ENCODE measurements at regions not wholly inside any gene's neighbourhood (a gene's known extent, or its start where the extent isn't known, plus 50 kb on each side); places are given as distances from the start of the nearest gene placed in this dataset.

DNA sequence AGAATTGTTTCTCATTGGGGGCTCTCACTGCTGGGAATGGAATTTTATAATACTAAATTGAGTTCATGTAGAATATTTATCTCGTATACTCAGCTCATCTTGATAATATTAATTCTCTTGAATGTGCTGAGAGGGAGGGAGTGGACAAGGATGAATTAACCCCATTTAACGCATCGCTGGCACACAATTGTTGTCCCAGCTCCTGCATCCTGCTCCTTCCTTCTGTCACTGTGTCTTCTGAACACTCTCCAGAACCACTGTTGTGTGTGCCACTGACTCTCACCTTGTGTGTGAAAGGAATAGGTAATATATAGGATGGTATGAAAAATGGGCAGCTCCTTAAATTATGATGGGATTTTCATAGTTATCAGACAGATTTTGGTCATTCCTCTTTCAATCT lies 267.3 kb downstream of the MTRR start:
- no peak for DNase-seq (ENCODE audit: low read depth in 2 of 3, low spot score in 1 of 3)

DNA sequence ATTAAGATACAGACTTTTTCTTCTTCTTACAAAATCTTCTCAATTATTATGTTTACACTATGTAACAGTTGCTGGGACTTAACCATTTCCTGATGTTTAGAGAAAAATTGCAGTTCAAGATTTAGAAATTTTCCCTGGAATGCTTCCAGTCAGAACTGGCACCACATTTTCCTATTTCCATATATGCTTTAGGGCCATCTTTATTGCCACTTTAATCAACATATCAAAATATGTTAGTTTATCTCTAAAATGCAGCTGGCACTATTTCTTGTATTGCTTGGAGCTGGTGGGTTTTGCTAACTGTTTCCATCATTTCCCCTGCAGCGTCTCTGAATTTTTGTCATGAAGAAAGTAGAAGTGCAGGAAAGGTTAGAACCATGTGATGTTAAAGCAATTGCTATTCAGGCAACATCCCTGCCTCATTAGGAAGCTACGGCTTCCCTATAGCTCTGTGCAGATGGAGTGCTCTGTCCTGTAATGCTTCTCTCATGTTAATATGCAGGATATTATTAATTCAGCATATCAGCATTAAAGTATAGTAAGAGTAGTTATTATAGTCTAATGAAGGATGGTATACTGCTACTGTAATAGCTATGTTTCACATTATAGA lies 269.1 kb downstream of the MTRR start:
- no peak for DNase-seq (ENCODE audit: low read depth in 2 of 3, low spot score in 1 of 3)

DNA sequence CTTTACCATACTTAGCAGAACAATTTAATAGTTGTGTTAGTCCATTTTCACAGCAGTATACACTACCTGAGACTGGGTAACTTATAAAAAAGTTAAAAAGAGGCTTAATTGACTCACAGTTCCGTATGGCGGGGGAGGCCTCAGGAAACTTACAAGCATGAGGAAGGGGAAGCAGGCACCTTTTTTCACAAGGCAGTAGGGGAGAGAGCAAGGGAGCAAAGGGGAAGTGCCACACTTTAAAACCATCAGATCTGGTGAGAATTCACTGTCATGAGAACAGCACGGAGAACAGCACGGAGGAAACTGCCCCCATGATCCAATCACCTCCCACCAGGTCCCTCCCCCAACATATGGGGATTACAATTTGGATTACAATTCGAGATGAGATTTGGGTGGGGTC lies 269.9 kb downstream of the MTRR start:
- DNase-seq (ENCODE audit: low read depth in 2 of 3, low spot score in 1 of 3) = no peak

DNA sequence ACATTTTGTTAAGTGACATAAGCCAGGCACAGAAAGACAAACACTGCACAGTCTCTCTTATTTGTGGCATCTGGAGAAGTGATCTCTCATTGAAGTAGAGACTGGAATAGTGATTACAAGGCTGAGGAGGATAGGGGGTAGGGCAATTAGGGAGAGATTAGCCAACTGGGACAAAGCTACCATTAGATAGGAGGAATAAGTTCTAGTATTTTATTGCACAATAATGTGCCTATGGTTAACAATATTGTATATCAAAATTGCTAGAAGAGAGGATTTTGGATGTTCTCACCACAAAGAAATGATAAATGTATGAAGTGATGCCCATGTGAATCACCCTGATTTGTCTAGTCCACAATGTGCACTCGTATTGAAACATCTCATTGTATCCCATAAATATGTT lies 281.8 kb downstream of the MTRR start:
- no peak for DNase-seq (ENCODE audit: low read depth in 2 of 3, low spot score in 1 of 3)

DNA sequence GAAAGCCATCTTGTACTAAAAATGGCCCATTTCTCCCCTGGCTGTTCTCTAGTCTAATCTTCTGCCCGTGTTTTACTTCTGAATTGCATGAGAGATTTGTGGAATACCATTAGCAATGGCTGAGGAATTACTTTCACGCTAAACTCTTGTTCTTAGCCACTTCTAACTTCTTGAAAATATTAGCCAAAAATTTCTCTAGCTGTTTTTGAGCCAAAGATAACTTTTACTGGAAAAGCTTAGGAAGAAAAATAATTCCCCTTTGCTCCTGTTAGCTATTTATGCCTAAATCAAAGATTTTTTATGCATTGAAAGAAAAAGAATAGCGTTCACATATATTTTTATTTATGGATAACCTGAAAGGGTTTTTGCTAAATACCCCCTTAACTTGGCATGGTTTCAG lies 287.8 kb downstream of the MTRR start:
- DNase-seq (ENCODE audit: low read depth in 2 of 3, low spot score in 1 of 3) = no peak

GRCh38 chr5:8157320-8157822 lies 288.4 kb downstream of the MTRR start:
- no peak for DNase-seq (ENCODE audit: low read depth in 2 of 3, low spot score in 1 of 3)

DNA sequence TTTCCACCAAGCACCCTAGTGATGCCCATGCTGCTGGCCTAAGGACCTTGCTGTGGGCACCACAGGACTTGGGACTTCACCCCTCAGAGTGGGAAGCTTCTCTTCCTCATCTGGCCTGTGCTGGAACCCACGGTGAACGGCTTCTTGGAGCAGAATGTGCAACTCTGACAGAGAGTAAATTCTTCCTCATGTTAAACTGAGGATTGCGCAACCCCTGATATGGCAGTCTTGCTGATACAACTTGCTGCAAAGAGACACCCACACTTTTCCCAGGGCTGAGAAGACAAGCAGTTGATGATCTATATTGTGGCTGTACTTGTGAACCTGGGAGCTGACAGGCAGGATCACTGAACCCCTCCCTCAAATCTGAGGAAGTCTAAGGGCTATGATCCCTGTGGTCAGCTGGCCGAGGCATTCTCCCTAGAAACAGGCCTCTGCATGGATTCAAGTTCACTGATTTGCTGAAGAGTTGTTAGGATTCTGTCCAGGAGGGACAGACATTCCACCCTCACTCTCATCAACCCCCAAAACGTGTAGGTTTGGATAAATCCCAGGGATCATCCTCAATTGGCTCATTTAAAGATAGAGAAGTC lies 307.2 kb downstream of the MTRR start:
- DNase-seq (ENCODE audit: low read depth in 2 of 3, low spot score in 1 of 3) = no peak

- DNase-seq (ENCODE audit: low read depth in 2 of 3, low spot score in 1 of 3) = peak; percentile 7 to 27 (median 13)
Observed at GRCh38 chr5:8184455-8185063, 315.6 kb downstream of the MTRR start.

DNA sequence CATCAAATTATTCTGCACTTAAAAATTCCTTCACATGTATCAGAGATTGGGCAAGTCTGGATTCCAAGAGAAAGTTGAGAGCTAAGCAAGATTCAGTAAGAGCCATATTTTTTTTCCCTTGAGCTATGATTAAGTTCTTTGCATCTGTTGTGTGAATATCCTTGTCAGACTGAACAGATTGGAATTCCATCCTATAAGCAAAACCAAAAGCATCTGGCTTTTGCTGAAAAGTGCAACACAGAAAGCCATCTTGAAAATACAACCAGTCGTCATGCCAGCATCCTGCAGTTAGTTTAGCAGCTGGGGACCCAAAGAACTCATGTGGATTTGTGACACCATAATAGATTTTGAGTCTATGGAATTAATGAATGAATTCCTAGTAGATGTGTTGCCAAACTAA lies 316.9 kb downstream of the MTRR start:
- DNase-seq (ENCODE audit: low read depth in 2 of 3, low spot score in 1 of 3) = no peak

GRCh38 chr5:8188874-8189565 lies 320.1 kb downstream of the MTRR start:
- DNase-seq (ENCODE audit: low read depth in 2 of 3, low spot score in 1 of 3) = no peak

GRCh38 chr5:8192840-8193239 lies 323.9 kb downstream of the MTRR start:
- DNase-seq (ENCODE audit: low read depth in 2 of 3, low spot score in 1 of 3) = no peak

GRCh38 chr5:8196061-8196460 lies 327.1 kb downstream of the MTRR start:
- DNase-seq (ENCODE audit: low read depth in 2 of 3, low spot score in 1 of 3) = no peak

GRCh38 chr5:8208307-8208706 lies 339.4 kb downstream of the MTRR start:
- no peak for DNase-seq (ENCODE audit: low read depth in 2 of 3, low spot score in 1 of 3)

DNA sequence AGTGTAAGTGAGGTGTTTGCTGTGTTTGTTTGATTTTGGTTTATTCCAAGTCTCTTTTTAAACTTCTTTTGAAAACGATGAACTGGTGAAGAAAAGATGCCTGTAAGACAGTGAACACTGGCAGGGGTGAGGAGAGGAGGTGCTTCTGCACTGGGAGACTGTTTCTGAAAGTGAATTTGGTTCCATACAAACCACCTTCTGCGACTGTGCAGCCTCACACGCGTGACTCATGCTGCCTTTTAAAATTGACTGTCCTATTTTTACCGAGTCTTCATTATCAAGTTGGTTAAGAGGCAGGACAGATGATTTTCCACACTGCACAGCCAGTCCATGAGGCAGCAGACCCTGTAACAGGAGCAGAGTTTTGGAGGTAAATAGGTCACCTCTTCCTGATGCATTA lies 340.6 kb downstream of the MTRR start:
- no peak for DNase-seq (ENCODE audit: low read depth in 2 of 3, low spot score in 1 of 3)

DNA sequence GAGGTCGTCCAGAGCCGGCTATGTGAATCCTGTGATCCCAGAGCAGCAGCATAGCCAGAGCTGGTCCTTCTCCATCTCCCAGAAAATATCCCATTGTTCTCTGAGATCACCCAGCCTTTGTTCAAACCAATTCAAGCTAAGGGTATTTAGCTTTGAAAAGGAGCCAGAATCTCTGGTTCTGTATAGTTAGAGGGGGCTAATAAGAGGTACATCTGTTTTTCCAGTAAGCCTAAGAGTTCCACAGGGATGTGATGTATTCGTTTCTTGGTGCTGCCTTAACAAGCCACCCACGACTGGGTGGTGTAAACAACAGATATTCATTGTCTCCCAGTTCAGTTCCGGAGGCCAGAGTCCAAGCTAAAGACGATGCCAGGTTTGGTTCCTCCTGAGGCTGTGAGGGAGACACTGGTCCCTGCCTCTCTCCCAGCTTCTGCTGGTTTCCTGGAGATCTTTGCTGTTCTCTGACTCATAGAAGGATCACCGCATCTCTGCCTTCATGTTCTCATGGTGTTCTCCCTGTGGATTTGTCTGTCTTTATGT lies 344.8 kb downstream of the MTRR start:
- no peak for DNase-seq (ENCODE audit: low read depth in 2 of 3, low spot score in 1 of 3)

DNA sequence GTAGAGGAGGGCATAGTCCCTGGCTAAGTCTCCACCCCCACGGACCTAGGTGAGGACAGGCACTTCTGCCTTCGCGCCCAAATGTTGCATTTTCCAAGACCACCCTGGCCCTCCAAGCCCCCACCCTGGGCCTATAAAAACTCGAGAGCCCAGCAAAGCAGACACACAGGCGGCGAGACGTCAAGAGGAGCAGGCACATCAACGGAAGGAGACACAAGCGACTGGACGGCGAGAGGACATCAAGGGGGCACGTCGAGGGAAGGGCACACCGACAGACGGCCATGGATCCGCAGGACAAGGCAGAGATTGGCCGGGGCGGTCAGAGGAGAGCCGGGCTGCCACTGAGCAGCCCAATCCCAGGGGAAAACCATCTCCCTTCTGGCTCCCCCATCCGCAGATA lies 348.0 kb downstream of the MTRR start:
- no peak for DNase-seq (ENCODE audit: low read depth in 2 of 3, low spot score in 1 of 3)

GRCh38 chr5:8226148-8226547 lies 357.2 kb downstream of the MTRR start:
- DNase-seq (ENCODE audit: low read depth in 2 of 3, low spot score in 1 of 3) = no peak

GRCh38 chr5:8227112-8227511 lies 358.2 kb downstream of the MTRR start:
- no peak for DNase-seq (ENCODE audit: low read depth in 2 of 3, low spot score in 1 of 3)

- DNase-seq (ENCODE audit: low read depth in 2 of 3, low spot score in 1 of 3) = no peak
Observed at GRCh38 chr5:8229551-8229950, 360.6 kb downstream of the MTRR start.

DNA sequence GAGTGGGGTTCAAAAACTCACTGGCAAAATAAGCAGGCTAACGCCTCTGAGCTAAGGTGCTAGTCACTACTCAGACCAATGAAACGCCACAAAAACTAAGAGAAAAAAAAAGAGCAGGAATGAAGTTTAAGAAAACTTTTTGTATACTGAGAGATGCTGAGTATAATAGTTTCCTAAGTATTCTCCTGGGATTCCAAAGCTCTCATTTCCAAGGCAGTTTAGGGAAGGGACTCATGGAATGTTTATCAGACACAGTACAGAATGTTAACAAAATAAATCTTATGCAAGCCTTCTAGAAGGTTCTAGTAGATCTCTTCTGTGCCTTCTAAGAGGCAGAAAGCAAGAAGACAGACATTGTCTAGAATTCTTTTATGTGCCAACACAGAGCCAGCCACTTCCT lies 361.9 kb downstream of the MTRR start:
- DNase-seq (ENCODE audit: low read depth in 2 of 3, low spot score in 1 of 3) = no peak

GRCh38 chr5:8233479-8233878 lies 364.5 kb downstream of the MTRR start:
- no peak for DNase-seq (ENCODE audit: low read depth in 2 of 3, low spot score in 1 of 3)

DNA sequence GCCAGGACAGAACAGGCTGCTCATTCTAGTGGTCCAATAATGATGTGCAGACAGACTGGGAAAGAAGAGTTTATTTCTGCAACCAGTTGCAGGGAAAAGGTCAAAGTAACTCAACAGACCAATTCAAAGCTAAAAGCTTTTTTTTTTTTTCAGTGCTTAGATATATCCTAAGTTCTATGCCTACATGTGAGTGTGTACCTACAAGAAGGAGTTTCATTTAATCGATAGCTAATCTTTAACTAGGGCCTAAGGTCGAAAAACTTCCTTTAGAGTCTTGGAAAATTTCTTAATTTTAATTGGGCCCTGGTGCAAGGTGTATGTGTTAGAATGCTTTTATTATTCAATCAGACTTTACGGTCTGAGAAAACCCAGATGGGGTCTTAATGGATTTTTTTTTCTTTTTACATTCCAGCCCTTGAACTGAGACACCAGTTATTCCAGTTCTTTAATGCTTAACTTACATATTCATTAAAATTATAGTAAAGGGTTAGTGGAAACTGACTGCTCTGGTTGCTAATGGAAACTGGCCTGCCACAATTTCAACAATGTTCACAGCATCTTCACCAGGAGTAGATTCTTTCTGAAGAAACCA lies 365.3 kb downstream of the MTRR start:
- DNase-seq (ENCODE audit: low read depth in 2 of 3, low spot score in 1 of 3) = no peak
